ENCODE measurements at regions not wholly inside any gene's neighbourhood (a gene's known extent, or its start where the extent isn't known, plus 50 kb on each side); places are given as distances from the start of the nearest gene placed in this dataset.

GRCh38 chr1:143689781-143690180 is 282.0 kb downstream of the FAM72C start:
- TF ChIP-seq, protein P1, sequence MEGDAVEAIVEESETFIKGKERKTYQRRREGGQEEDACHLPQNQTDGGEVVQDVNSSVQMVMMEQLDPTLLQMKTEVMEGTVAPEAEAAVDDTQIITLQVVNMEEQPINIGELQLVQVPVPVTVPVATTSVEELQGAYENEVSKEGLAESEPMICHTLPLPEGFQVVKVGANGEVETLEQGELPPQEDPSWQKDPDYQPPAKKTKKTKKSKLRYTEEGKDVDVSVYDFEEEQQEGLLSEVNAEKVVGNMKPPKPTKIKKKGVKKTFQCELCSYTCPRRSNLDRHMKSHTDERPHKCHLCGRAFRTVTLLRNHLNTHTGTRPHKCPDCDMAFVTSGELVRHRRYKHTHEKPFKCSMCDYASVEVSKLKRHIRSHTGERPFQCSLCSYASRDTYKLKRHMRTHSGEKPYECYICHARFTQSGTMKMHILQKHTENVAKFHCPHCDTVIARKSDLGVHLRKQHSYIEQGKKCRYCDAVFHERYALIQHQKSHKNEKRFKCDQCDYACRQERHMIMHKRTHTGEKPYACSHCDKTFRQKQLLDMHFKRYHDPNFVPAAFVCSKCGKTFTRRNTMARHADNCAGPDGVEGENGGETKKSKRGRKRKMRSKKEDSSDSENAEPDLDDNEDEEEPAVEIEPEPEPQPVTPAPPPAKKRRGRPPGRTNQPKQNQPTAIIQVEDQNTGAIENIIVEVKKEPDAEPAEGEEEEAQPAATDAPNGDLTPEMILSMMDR (IDR thresholded peaks at IDR 0.05): no peak
- no peak for TF ChIP-seq POLR2A (IDR thresholded peaks at IDR 0.05)
- no peaks in the 10 kb centered on the region for H3K4me1 ChIP-seq
- H3K4me3 ChIP-seq: no peak overlapping the region
- WGBS, 2 donors: 69 to 86% methylated on average over 4 of the region's 4 CpGs
- H3K27me3 ChIP-seq: peaks cover 0 to 14% of the 10 kb centered on the region in 2 donors
- no peak for DNase-seq
- H3K27ac ChIP-seq: no peak overlapping the region
- no peaks in the 10 kb centered on the region for H3K36me3 ChIP-seq (replicated peaks in 1 of 2; ENCODE audit: insufficient read depth in 1 of 2, low read depth in 2 of 2)
- ATAC-seq: no peak
- intact Hi-C loops (cut with DNase I): no loop called here
- H3K9me3 ChIP-seq: no peaks in the 10 kb centered on the region

DNA sequence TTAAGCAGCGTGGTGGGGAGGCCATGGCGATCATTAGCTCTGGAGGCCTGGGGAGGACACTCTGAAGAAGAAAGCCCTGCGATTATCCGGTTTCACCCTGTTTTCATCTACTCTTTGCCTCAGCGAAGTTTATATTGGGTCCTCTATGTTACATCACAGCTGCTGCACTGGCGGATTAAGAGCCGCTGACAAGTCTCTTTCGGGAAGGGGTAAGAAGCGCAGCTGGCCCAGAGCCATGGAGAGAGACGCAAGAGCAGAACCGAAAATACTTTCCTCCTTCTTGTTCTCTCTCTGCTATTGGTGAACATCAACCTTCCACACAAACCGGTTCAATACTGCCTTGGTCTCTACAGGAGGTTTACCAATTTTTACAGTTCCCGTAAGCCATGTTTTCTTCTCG is 291.5 kb downstream of the FAM72C start:
- ATAC-seq (no peak), DNase-seq (no peak)
- Histone ChIP-seq H3K27ac (no peak overlapping the region), H3K27me3 (no peaks in the 10 kb centered on the region), H3K4me3 (no peak overlapping the region), H3K36me3 (replicated peaks in 1 of 2; ENCODE audit: insufficient read depth in 1 of 2, low read depth in 2 of 2) (no peaks in the 10 kb centered on the region), H3K4me1 (no peaks in the 10 kb centered on the region), H3K9me3 (no peaks in the 10 kb centered on the region)
- 75 to 77% methylated on average over 14 of the region's 14 CpGs for WGBS, 2 donors
- intact Hi-C loops (cut with DNase I): no loop called here
- no peak for TF ChIP-seq POLR2A (IDR thresholded peaks at IDR 0.05)
- TF ChIP-seq, protein P1 (IDR thresholded peaks at IDR 0.05): no peak

DNA sequence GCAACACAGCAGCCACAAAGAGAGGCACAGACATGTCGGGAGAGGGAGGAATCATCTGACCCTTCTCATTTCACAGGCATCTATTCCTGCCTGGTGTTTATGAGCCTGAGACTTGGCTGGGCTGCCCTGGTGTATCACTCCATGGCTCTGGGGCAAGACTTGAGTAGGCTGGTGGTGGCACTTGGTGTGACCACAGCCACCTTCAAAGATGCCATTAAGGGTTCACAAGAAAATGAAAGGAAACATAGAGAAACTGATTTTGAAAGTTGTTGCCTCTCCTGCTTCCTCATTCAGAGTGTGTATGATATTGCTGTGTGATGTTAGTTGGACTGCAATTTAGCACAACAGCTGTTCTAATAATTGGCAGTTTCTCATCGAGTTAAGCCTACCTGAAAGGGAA is 298.8 kb downstream of the FAM72C start:
- Histone ChIP-seq H3K4me1 (no peaks in the 10 kb centered on the region), H3K9me3 (peaks cover 0 to 1% (median 0%) of the 10 kb centered on the region in 3 donors), H3K36me3 (replicated peaks in 1 of 2; ENCODE audit: insufficient read depth in 1 of 2, low read depth in 2 of 2) (no peaks in the 10 kb centered on the region), H3K4me3 (no peak overlapping the region), H3K27me3 (no peaks in the 10 kb centered on the region), H3K27ac (no peak overlapping the region)
- ATAC-seq: no peak
- no peak for TF ChIP-seq POLR2A (IDR thresholded peaks at IDR 0.05)
- TF ChIP-seq, protein P1 (IDR thresholded peaks at IDR 0.05): no peak
- 20 to 42% methylated on average over 2 of the region's 2 CpGs for WGBS, 2 donors
- DNase-seq: no peak
- intact Hi-C loops (cut with DNase I): no loop called here

DNA sequence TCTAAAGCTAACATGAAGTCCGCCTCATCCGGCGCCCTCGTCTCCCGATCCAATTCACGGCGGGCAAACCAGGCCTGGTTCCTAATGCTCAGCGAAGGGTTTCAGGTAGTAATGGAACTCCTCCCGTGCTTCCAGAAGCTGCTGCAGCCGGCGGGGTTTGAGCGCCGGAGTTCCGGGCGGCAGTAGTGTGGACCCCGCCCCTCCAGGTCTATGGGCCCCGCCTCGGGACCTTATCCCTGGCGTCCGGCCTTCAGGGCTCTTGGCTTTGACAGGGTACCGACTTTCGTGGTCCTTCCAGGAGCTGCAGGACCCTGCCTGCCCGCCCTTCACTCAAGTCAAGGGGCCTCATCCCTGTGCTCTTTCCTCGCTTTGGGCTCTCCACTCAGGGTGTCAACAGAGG is 304.1 kb downstream of the FAM72C start:
- Histone ChIP-seq H3K4me3 (no peak overlapping the region), H3K4me1 (no peaks in the 10 kb centered on the region), H3K9me3 (peaks cover 0 to 6% (median 0%) of the 10 kb centered on the region in 3 donors), H3K27ac (no peak overlapping the region), H3K27me3 (no peaks in the 10 kb centered on the region), H3K36me3 (replicated peaks in 1 of 2; ENCODE audit: insufficient read depth in 1 of 2, low read depth in 2 of 2) (no peaks in the 10 kb centered on the region)
- intact Hi-C loops (cut with DNase I): no loop called here
- no peak for TF ChIP-seq POLR2A (IDR thresholded peaks at IDR 0.05)
- TF ChIP-seq, protein P1 (IDR thresholded peaks at IDR 0.05): no peak
- no peak for DNase-seq
- ATAC-seq: no peak
- WGBS, 2 donors: 11 to 19% methylated on average over 4 to 17 of the region's 24 CpGs

- peaks cover 0 to 6% (median 0%) of the 10 kb centered on the region in 3 donors for H3K9me3 ChIP-seq
- WGBS, 2 donors: 58 to 69% methylated on average over 8 of the region's 8 CpGs
- no peak for ATAC-seq
- H3K4me1 ChIP-seq: no peaks in the 10 kb centered on the region
- no peak overlapping the region for H3K4me3 ChIP-seq
- H3K27me3 ChIP-seq: no peaks in the 10 kb centered on the region
- no peak overlapping the region for H3K27ac ChIP-seq
- intact Hi-C loops (cut with DNase I): no loop called here
- DNase-seq: no peak
- TF ChIP-seq POLR2A (IDR thresholded peaks at IDR 0.05): no peak
- TF ChIP-seq, protein P1 (IDR thresholded peaks at IDR 0.05): no peak
- H3K36me3 ChIP-seq (replicated peaks in 1 of 2; ENCODE audit: insufficient read depth in 1 of 2, low read depth in 2 of 2): no peaks in the 10 kb centered on the region
These were observed 304.9 kb downstream of the FAM72C start for GRCh38 chr1:143666851-143667250.

Measured in body of pancreas (tissue), 4 donors.